HG03135 (cell line): ENCODE measurements at regions not wholly inside any gene's neighbourhood (a gene's known extent, or its start where the extent isn't known, plus 50 kb on each side); places are given as distances from the start of the nearest gene placed in this dataset.
"Not testable (repeated sequence)": the region's sequence is repeated elsewhere in the genome, so short reads cannot be mapped to it uniquely, and the experiment has no call there.

Experiments used
- ATAC-seq: cut with Tn5 transposase; IDR thresholded peaks from one replicate; pipeline ENCODE4 v1.9.1; 2021; ENCODE audit warnings: mild to moderate bottlenecking, moderate library complexity; ENCODE audit not compliant: unreplicated experiment

- no peak for ATAC-seq
Observed at GRCh38 chr7:46080595-46081159, 159.6 kb upstream of the IGFBP3 start.

GRCh38 chr7:46079421-46079820, 158.3 kb upstream of the IGFBP3 start:
- no peak for ATAC-seq

- ATAC-seq = no peak
Observed at GRCh38 chr7:46076527-46076926, 155.5 kb upstream of the IGFBP3 start.

- no peak for ATAC-seq
Observed at GRCh38 chr7:46072722-46073121, 151.7 kb upstream of the IGFBP3 start.

GRCh38 chr7:46071601-46072000, 150.5 kb upstream of the IGFBP3 start:
- ATAC-seq = no peak

- no peak for ATAC-seq
Observed at GRCh38 chr7:46071076-46071475, 150.0 kb upstream of the IGFBP3 start.

- ATAC-seq = no peak
Observed at GRCh38 chr7:46068159-46068558, 147.1 kb upstream of the IGFBP3 start.

- ATAC-seq = no peak
Observed at GRCh38 chr7:46059308-46060020, 138.4 kb upstream of the IGFBP3 start.

GRCh38 chr7:46058086-46058823, 137.2 kb upstream of the IGFBP3 start:
- ATAC-seq = no peak

- ATAC-seq = no peak
Observed at GRCh38 chr7:46054915-46055314, 133.8 kb upstream of the IGFBP3 start.

- no peak for ATAC-seq
Observed at GRCh38 chr7:46054272-46054671, 133.2 kb upstream of the IGFBP3 start.

GRCh38 chr7:46047581-46047980, 126.5 kb upstream of the IGFBP3 start:
- no peak for ATAC-seq

GRCh38 chr7:46043338-46043737, 122.3 kb upstream of the IGFBP3 start:
- ATAC-seq = not testable (repeated sequence)

- not testable (repeated sequence) for ATAC-seq
Observed at GRCh38 chr7:46039813-46040212, 118.7 kb upstream of the IGFBP3 start.

GRCh38 chr7:46035166-46035565, 114.1 kb upstream of the IGFBP3 start:
- ATAC-seq = no peak

- no peak for ATAC-seq
Observed at GRCh38 chr7:46034056-46034768, 113.1 kb upstream of the IGFBP3 start.

GRCh38 chr7:46033592-46033991, 112.5 kb upstream of the IGFBP3 start:
- no peak for ATAC-seq

- ATAC-seq = no peak
Observed at GRCh38 chr7:46032942-46033341, 111.9 kb upstream of the IGFBP3 start.

- no peak for ATAC-seq
Observed at GRCh38 chr7:46032353-46032752, 111.3 kb upstream of the IGFBP3 start.

GRCh38 chr7:46029111-46029704, 108.1 kb upstream of the IGFBP3 start:
- ATAC-seq = no peak

GRCh38 chr7:46028246-46028645, 107.2 kb upstream of the IGFBP3 start:
- no peak for ATAC-seq
